Activated naive CD8-positive, alpha-beta T cell treated with anti-CD3 and anti-CD28 coated beads for 36 hours (primary cell): ENCODE measurements at regions not wholly inside any gene's neighbourhood (a gene's known extent, or its start where the extent isn't known, plus 50 kb on each side); places are given as distances from the start of the nearest gene placed in this dataset.

Experiments
- DNase-seq: peaks from one replicate; pipeline ENCODE4 v3.0.0; 2021
- H3K27ac Mint-ChIP-seq: one replicate; pipeline ENCODE4 v1.8.0; 2022; ENCODE audit warnings: mild to moderate bottlenecking, moderate library complexity, mixed read lengths
- H3K27me3 Mint-ChIP-seq: one replicate; pipeline ENCODE4 v1.8.0; 2022; ENCODE audit warnings: mild to moderate bottlenecking, mixed read lengths
- H3K36me3 Mint-ChIP-seq: one replicate; pipeline ENCODE4 v1.8.0; 2021; ENCODE audit warnings: mild to moderate bottlenecking, mixed read lengths
- H3K4me1 Mint-ChIP-seq: one replicate; pipeline ENCODE4 v1.8.0; 2021; ENCODE audit warnings: mixed read lengths
- H3K4me3 Mint-ChIP-seq: one replicate; pipeline ENCODE4 v1.8.0; 2022; ENCODE audit warnings: mild to moderate bottlenecking, moderate library complexity, mixed read lengths
- H3K9me3 Mint-ChIP-seq: one replicate; pipeline ENCODE4 v1.8.0; 2022; ENCODE audit warnings: mixed read lengths

GRCh38 chr18:39434223-39434920, 1868.8 kb upstream of the CELF4 start:
- H3K27ac Mint-ChIP-seq: no peak overlapping the region
- H3K4me1 Mint-ChIP-seq: no peaks in the 10 kb centered on the region
- H3K27me3 Mint-ChIP-seq: no peaks in the 10 kb centered on the region
- peaks cover 3% of the 10 kb centered on the region for H3K9me3 Mint-ChIP-seq
- no peak overlapping the region for H3K4me3 Mint-ChIP-seq
- DNase-seq: no peak
- H3K36me3 Mint-ChIP-seq: no peaks in the 10 kb centered on the region

GRCh38 chr18:39425172-39425850, 1859.7 kb upstream of the CELF4 start:
- H3K9me3 Mint-ChIP-seq: peaks cover 4% of the 10 kb centered on the region
- H3K27ac Mint-ChIP-seq: no peak overlapping the region
- H3K4me1 Mint-ChIP-seq: no peaks in the 10 kb centered on the region
- no peaks in the 10 kb centered on the region for H3K36me3 Mint-ChIP-seq
- no peaks in the 10 kb centered on the region for H3K27me3 Mint-ChIP-seq
- no peak for DNase-seq
- no peak overlapping the region for H3K4me3 Mint-ChIP-seq

- H3K36me3 Mint-ChIP-seq: no peaks in the 10 kb centered on the region
- no peak for DNase-seq
Observed at GRCh38 chr18:39424261-39424660, 1858.7 kb upstream of the CELF4 start.

GRCh38 chr18:39421276-39421675, 1855.7 kb upstream of the CELF4 start:
- Mint-ChIP-seq H3K4me1 (no peaks in the 10 kb centered on the region), H3K36me3 (no peaks in the 10 kb centered on the region), H3K4me3 (no peak overlapping the region), H3K9me3 (peaks cover 1% of the 10 kb centered on the region), H3K27me3 (no peaks in the 10 kb centered on the region), H3K27ac (no peak overlapping the region)
- no peak for DNase-seq

More at GRCh38 chr18:39424261-39424660, 1858.7 kb upstream of the CELF4 start:
- Mint-ChIP-seq H3K27me3 (no peaks in the 10 kb centered on the region), H3K4me1 (no peaks in the 10 kb centered on the region), H3K4me3 (no peak overlapping the region), H3K9me3 (peaks cover 4% of the 10 kb centered on the region), H3K27ac (no peak overlapping the region)

- no peaks in the 10 kb centered on the region for H3K4me1 Mint-ChIP-seq
- no peaks in the 10 kb centered on the region for H3K27me3 Mint-ChIP-seq
- no peaks in the 10 kb centered on the region for H3K36me3 Mint-ChIP-seq
- H3K4me3 Mint-ChIP-seq: no peak overlapping the region
- no peak for DNase-seq
- no peaks in the 10 kb centered on the region for H3K9me3 Mint-ChIP-seq
- H3K27ac Mint-ChIP-seq: no peak overlapping the region
Observed at GRCh38 chr18:39419315-39419714, 1853.7 kb upstream of the CELF4 start.

GRCh38 chr18:39415471-39415870, 1849.9 kb upstream of the CELF4 start:
- Mint-ChIP-seq H3K27ac (no peak overlapping the region), H3K9me3 (peaks cover 1% of the 10 kb centered on the region), H3K4me3 (no peak overlapping the region), H3K4me1 (no peaks in the 10 kb centered on the region), H3K27me3 (no peaks in the 10 kb centered on the region), H3K36me3 (no peaks in the 10 kb centered on the region)
- no peak for DNase-seq

- H3K27ac Mint-ChIP-seq: no peak overlapping the region
- no peaks in the 10 kb centered on the region for H3K27me3 Mint-ChIP-seq
- no peak overlapping the region for H3K4me3 Mint-ChIP-seq
- no peaks in the 10 kb centered on the region for H3K4me1 Mint-ChIP-seq
- H3K36me3 Mint-ChIP-seq: no peaks in the 10 kb centered on the region
- peaks cover 1% of the 10 kb centered on the region for H3K9me3 Mint-ChIP-seq
- DNase-seq: no peak
Observed at GRCh38 chr18:39414009-39414700, 1848.6 kb upstream of the CELF4 start.

- H3K9me3 Mint-ChIP-seq: peaks cover 3% of the 10 kb centered on the region
Observed at GRCh38 chr18:39406941-39407340, 1841.3 kb upstream of the CELF4 start.

GRCh38 chr18:39403121-39403520, 1837.5 kb upstream of the CELF4 start:
- no peak for DNase-seq
- peaks cover 3% of the 10 kb centered on the region for H3K9me3 Mint-ChIP-seq
- no peak overlapping the region for H3K4me3 Mint-ChIP-seq
- H3K27me3 Mint-ChIP-seq: no peaks in the 10 kb centered on the region
- no peaks in the 10 kb centered on the region for H3K4me1 Mint-ChIP-seq
- H3K27ac Mint-ChIP-seq: no peak overlapping the region
- no peaks in the 10 kb centered on the region for H3K36me3 Mint-ChIP-seq

More at GRCh38 chr18:39406941-39407340, 1841.3 kb upstream of the CELF4 start:
- no peaks in the 10 kb centered on the region for H3K4me1 Mint-ChIP-seq
- H3K27me3 Mint-ChIP-seq: no peaks in the 10 kb centered on the region
- DNase-seq: no peak
- no peaks in the 10 kb centered on the region for H3K36me3 Mint-ChIP-seq
- no peak overlapping the region for H3K27ac Mint-ChIP-seq
- H3K4me3 Mint-ChIP-seq: no peak overlapping the region

GRCh38 chr18:39399662-39400061, 1834.1 kb upstream of the CELF4 start:
- DNase-seq: no peak
- no peaks in the 10 kb centered on the region for H3K27me3 Mint-ChIP-seq
- peaks cover 11% of the 10 kb centered on the region for H3K9me3 Mint-ChIP-seq
- no peaks in the 10 kb centered on the region for H3K36me3 Mint-ChIP-seq
- no peak overlapping the region for H3K4me3 Mint-ChIP-seq
- no peaks in the 10 kb centered on the region for H3K4me1 Mint-ChIP-seq
- H3K27ac Mint-ChIP-seq: no peak overlapping the region

GRCh38 chr18:39396168-39396567, 1830.6 kb upstream of the CELF4 start:
- Mint-ChIP-seq H3K27me3 (no peaks in the 10 kb centered on the region), H3K9me3 (peaks cover 25% of the 10 kb centered on the region), H3K36me3 (no peaks in the 10 kb centered on the region), H3K4me3 (no peak overlapping the region), H3K27ac (no peak overlapping the region), H3K4me1 (no peaks in the 10 kb centered on the region)
- DNase-seq: no peak

- Mint-ChIP-seq H3K36me3 (peaks cover 1% of the 10 kb centered on the region), H3K4me1 (no peaks in the 10 kb centered on the region), H3K27me3 (no peaks in the 10 kb centered on the region), H3K27ac (no peak overlapping the region), H3K9me3 (peaks cover 20% of the 10 kb centered on the region), H3K4me3 (no peak overlapping the region)
- no peak for DNase-seq
Observed at GRCh38 chr18:39389800-39390379, 1824.3 kb upstream of the CELF4 start.

- Mint-ChIP-seq H3K27ac (no peak overlapping the region), H3K36me3 (no peaks in the 10 kb centered on the region)
Observed at GRCh38 chr18:39380866-39381265, 1815.3 kb upstream of the CELF4 start.

GRCh38 chr18:39380186-39380725, 1814.7 kb upstream of the CELF4 start:
- H3K36me3 Mint-ChIP-seq: no peaks in the 10 kb centered on the region
- no peaks in the 10 kb centered on the region for H3K4me1 Mint-ChIP-seq
- no peaks in the 10 kb centered on the region for H3K27me3 Mint-ChIP-seq
- H3K27ac Mint-ChIP-seq: no peak overlapping the region
- H3K4me3 Mint-ChIP-seq: no peak overlapping the region
- no peaks in the 10 kb centered on the region for H3K9me3 Mint-ChIP-seq
- no peak for DNase-seq

More at GRCh38 chr18:39380866-39381265, 1815.3 kb upstream of the CELF4 start:
- Mint-ChIP-seq H3K9me3 (no peaks in the 10 kb centered on the region), H3K4me3 (no peak overlapping the region), H3K27me3 (no peaks in the 10 kb centered on the region), H3K4me1 (no peaks in the 10 kb centered on the region)
- no peak for DNase-seq

- H3K4me3 Mint-ChIP-seq: no peak overlapping the region
Observed at GRCh38 chr18:39375066-39375465, 1809.5 kb upstream of the CELF4 start.

More at GRCh38 chr18:39375066-39375465, 1809.5 kb upstream of the CELF4 start:
- Mint-ChIP-seq H3K27me3 (no peaks in the 10 kb centered on the region), H3K4me1 (no peaks in the 10 kb centered on the region), H3K27ac (no peak overlapping the region), H3K9me3 (peaks cover 10% of the 10 kb centered on the region), H3K36me3 (no peaks in the 10 kb centered on the region)
- no peak for DNase-seq
